H1 (cell line): ENCODE measurements at regions not wholly inside any gene's neighbourhood (a gene's known extent, or its start where the extent isn't known, plus 50 kb on each side); places are given as distances from the start of the nearest gene placed in this dataset.

Source experiments
- EGR1 ChIP-seq: IDR thresholded peaks from 2 replicates; pipeline ENCODE4 v1.6.1; 2011; ENCODE audit warnings: low read depth, low read length, borderline replicate concordance
- SUZ12 ChIP-seq: fragments of 200-600 bp; sonication (generic); IDR thresholded peaks from 2 replicates; pipeline ENCODE4 v1.6.1; 2012; ENCODE audit warnings: mild to moderate bottlenecking, inconsistent platforms, low read length, moderate library complexity, mixed read lengths

GRCh38 chr18:11246495-11247300 lies 97.3 kb upstream of the PIEZO2 start (continued):
- TF ChIP-seq SUZ12 (no peak), EGR1 (no peak)
